Fibroblast of lung (primary cell): ENCODE measurements at regions not wholly inside any gene's neighbourhood (a gene's known extent, or its start where the extent isn't known, plus 50 kb on each side); places are given as distances from the start of the nearest gene placed in this dataset.

Experiments
- CTCF ChIP-seq, 2 donors: IDR thresholded peaks in 1 of 2; conservative IDR thresholded peaks in 1 of 2; 1 replicate in 1 of 2; 2 replicates in 1 of 2; pipeline ENCODE4 v1.5.1; 2011 to 2012; ENCODE audit warnings: low read length in 2 of 2, control low read depth in 1 of 2, inconsistent platforms in 1 of 2, low read depth in 1 of 2, mild to moderate bottlenecking in 1 of 2
- EZH2 ChIP-seq: IDR thresholded peaks from 2 replicates; pipeline ENCODE4 v1.5.1; 2012; ENCODE audit warnings: low read length, control low read depth, mild to moderate bottlenecking; ENCODE audit errors: missing control alignments

GRCh38 chr7:84684836-84685480, 490.4 kb upstream of the SEMA3A start:
- no peak for TF ChIP-seq CTCF (conservative IDR thresholded peaks at IDR 0.05 in 1 of 2, IDR thresholded peaks at IDR 0.05 in 1 of 2; ENCODE audit: low read depth in 1 of 2, low read length in 2 of 2)
- TF ChIP-seq EZH2 = no peak
